Panc1 (cell line): ENCODE measurements at regions not wholly inside any gene's neighbourhood (a gene's known extent, or its start where the extent isn't known, plus 50 kb on each side); places are given as distances from the start of the nearest gene placed in this dataset.

Source experiments
- ATAC-seq: fragments of 200-7000 bp; cut with Tn5 transposase; 2 replicates; pipeline ENCODE4 v1.9.1; 2020; ENCODE audit warnings: mild to moderate bottlenecking, moderate library complexity
- BruUV-seq: library from RNA; stranded (reverse); fragments of 400-500 nt; replicated peaks from 2 replicates; lab custom pipeline; 2021; lab: Mats Ljungman, UMichigan
- CTCF ChIA-PET: fragments of 300-600 bp; sonication (Branson Sonifier 250); formaldehyde crosslinking; loops from one replicate; lab custom pipeline; 2022; ENCODE audit warnings: antibody characterized with exemption; lab: Charles Lee
- POLR2A ChIA-PET: fragments of 300-600 bp; sonication (Branson Sonifier 250); formaldehyde crosslinking; loops from one replicate; lab custom pipeline; 2022; ENCODE audit warnings: antibody characterized with exemption; lab: Charles Lee
- DNase-seq: peaks from one replicate; pipeline ENCODE4 v3.0.0-alpha.2; 2010; ENCODE audit warnings: low read depth, low spot score
- H3K27ac ChIP-seq: 2 replicates; pipeline ENCODE4 v1.5.1; 2011; ENCODE audit warnings: mild to moderate bottlenecking, low read length, inconsistent platforms
- H3K27me3 ChIP-seq: fragments of 200-500 bp; sonication (Bioruptor generic); 2 replicates; pipeline ENCODE4 v1.6.0; 2014; ENCODE audit warnings: low read length, inconsistent platforms; ENCODE audit not compliant: control insufficient read depth, insufficient read depth
- H3K36me3 ChIP-seq: fragments of 200-500 bp; sonication (Bioruptor generic); 2 replicates; pipeline ENCODE4 v1.5.1; 2014; ENCODE audit warnings: inconsistent platforms, mild to moderate bottlenecking, low read length, moderate library complexity; ENCODE audit not compliant: control insufficient read depth, insufficient read depth
- H3K4me1 ChIP-seq: 2 replicates; pipeline ENCODE4 v1.5.1; 2011; ENCODE audit warnings: inconsistent platforms, mild to moderate bottlenecking, low read length, moderate library complexity; ENCODE audit not compliant: control insufficient read depth, insufficient read depth
- H3K4me3 ChIP-seq, 2 experiments: 2 replicates each; pipeline ENCODE4 v1.5.1; 2011 to 2012; ENCODE audit warnings: low read depth in 2 of 2, low read length in 2 of 2, mild to moderate bottlenecking in 2 of 2, inconsistent platforms in 1 of 2, moderate library complexity in 1 of 2
- H3K9me3 ChIP-seq: fragments of 200-500 bp; sonication (Bioruptor generic); 2 replicates; pipeline ENCODE4 v1.5.1; 2014; ENCODE audit warnings: low read depth, mild to moderate bottlenecking, inconsistent platforms, low read length, moderate library complexity; ENCODE audit not compliant: control insufficient read depth, insufficient read depth
- CTCF ChIP-seq: fragments of 450-650 bp; IDR thresholded peaks from 2 replicates; pipeline ENCODE4 v1.5.1; 2017; ENCODE audit warnings: mild to moderate bottlenecking
- POLR2AphosphoS5 ChIP-seq: IDR thresholded peaks from 2 replicates; pipeline ENCODE4 v1.6.1; 2012; ENCODE audit warnings: mild to moderate bottlenecking, low read depth, low read length, moderate library complexity
- REST ChIP-seq, 2 experiments: IDR thresholded peaks; 2 replicates each; pipeline ENCODE4 v1.6.1; 2011 to 2012; ENCODE audit warnings: low read depth in 2 of 2, control low read depth in 1 of 2, low read length in 1 of 2, mild to moderate bottlenecking in 1 of 2, moderate library complexity in 1 of 2; ENCODE audit not compliant: insufficient read depth in 1 of 2
- SIN3A ChIP-seq: IDR thresholded peaks from 2 replicates; pipeline ENCODE4 v1.6.1; 2012; ENCODE audit warnings: low read depth, mild to moderate bottlenecking, low read length, moderate library complexity, borderline replicate concordance; ENCODE audit not compliant: insufficient read depth
- TCF7L2 ChIP-seq: IDR thresholded peaks from 2 replicates; pipeline ENCODE4 v1.6.1; 2011; ENCODE audit warnings: mild to moderate bottlenecking, low read depth, low read length, inconsistent platforms
- in situ Hi-C: cut with HindIII; loops from 2 replicates; pipeline ENCODE4 v1.10.0; 2016; ENCODE audit warnings: low sequenced_read_pairs, low pct_unique_long_range_greater_than_20kb
- intact Hi-C: fragments of 100-400 bp; cut with micrococcal nuclease; formaldehyde crosslinking; loops from one replicate; pipeline ENCODE4 v1.10.0; 2022; ENCODE audit not compliant: unreplicated experiment

GRCh38 chr20:22099348-22099747 is 393.9 kb downstream of the PAX1 start:
- Histone ChIP-seq H3K36me3 (no peaks in the 10 kb centered on the region), H3K9me3 (no peaks in the 10 kb centered on the region), H3K27ac (no peak overlapping the region), H3K27me3 (no peaks in the 10 kb centered on the region), H3K4me1 (no peaks in the 10 kb centered on the region), H3K4me3 (no peak overlapping the region)
- TF ChIP-seq POLR2AphosphoS5 (no peak), SIN3A (no peak), TCF7L2 (no peak), CTCF (no peak), REST (IDR thresholded peaks at IDR 0.05; ENCODE audit: insufficient read depth in 1 of 2, low read depth in 2 of 2, low read length in 1 of 2) (no peak)
- DNase-seq (no peak), ATAC-seq (no peak)
- in situ Hi-C loops = no loop called here
- BruUV-seq = no TSS peak
- intact Hi-C loops = no loop called here
- CTCF ChIA-PET = no interaction called here
- POLR2A ChIA-PET = no interaction called here

GRCh38 chr20:22098511-22098910 is 393.0 kb downstream of the PAX1 start:
- H3K27ac ChIP-seq = no peak overlapping the region
- intact Hi-C loops (no loop called here), in situ Hi-C loops (no loop called here)
- H3K4me3 ChIP-seq = no peak overlapping the region
- no peak for ATAC-seq
- H3K9me3 ChIP-seq = no peaks in the 10 kb centered on the region
- H3K4me1 ChIP-seq = no peaks in the 10 kb centered on the region
- no peak for TF ChIP-seq REST (IDR thresholded peaks at IDR 0.05; ENCODE audit: insufficient read depth in 1 of 2, low read depth in 2 of 2, low read length in 1 of 2)
- no peak for TF ChIP-seq POLR2AphosphoS5
- no peak for DNase-seq
- H3K36me3 ChIP-seq = no peaks in the 10 kb centered on the region
- POLR2A ChIA-PET = no interaction called here
- no peaks in the 10 kb centered on the region for H3K27me3 ChIP-seq
- BruUV-seq = no TSS peak
- CTCF ChIA-PET = no interaction called here
